Ishikawa (cell line): ENCODE measurements at regions not wholly inside any gene's neighbourhood (a gene's known extent, or its start where the extent isn't known, plus 50 kb on each side); places are given as distances from the start of the nearest gene placed in this dataset.

Experiments
- CEBPB ChIP-seq: IDR thresholded peaks from 2 replicates; pipeline ENCODE4 v1.6.1; 2012
- CREB1 ChIP-seq: IDR thresholded peaks from 2 replicates; pipeline ENCODE4 v1.6.1; 2012; ENCODE audit warnings: low read depth
- EGR1 ChIP-seq: IDR thresholded peaks from 2 replicates; pipeline ENCODE4 v1.6.1; 2012
- EP300 ChIP-seq: IDR thresholded peaks from 2 replicates; pipeline ENCODE4 v1.6.1; 2012; ENCODE audit warnings: borderline replicate concordance
- FOXM1 ChIP-seq: IDR thresholded peaks from 2 replicates; pipeline ENCODE4 v1.6.1; 2012; ENCODE audit warnings: low read depth, borderline replicate concordance
- NFIC ChIP-seq: IDR thresholded peaks from 2 replicates; pipeline ENCODE4 v1.6.1; 2012
- RAD21 ChIP-seq: IDR thresholded peaks from 2 replicates; pipeline ENCODE4 v1.6.1; 2012; ENCODE audit warnings: low read depth
- REST ChIP-seq: IDR thresholded peaks from 2 replicates; pipeline ENCODE4 v1.6.1; 2012; ENCODE audit warnings: low read depth, mild to moderate bottlenecking
- TAF1 ChIP-seq: IDR thresholded peaks from 2 replicates; pipeline ENCODE4 v1.6.1; 2012; ENCODE audit warnings: low read depth, mild to moderate bottlenecking
- TCF12 ChIP-seq: IDR thresholded peaks from 2 replicates; pipeline ENCODE4 v1.6.1; 2012; ENCODE audit warnings: low read depth
- TEAD4 ChIP-seq: IDR thresholded peaks from 2 replicates; pipeline ENCODE4 v1.6.1; 2012
- YY1 ChIP-seq: IDR thresholded peaks from 2 replicates; pipeline ENCODE4 v1.6.1; 2012; ENCODE audit warnings: low read depth
- ZBTB7A ChIP-seq: IDR thresholded peaks from 2 replicates; pipeline ENCODE4 v1.6.1; 2012; ENCODE audit warnings: low read depth
- TF ChIP-seq, protein P1 (sequence below): IDR thresholded peaks from 2 replicates; pipeline ENCODE4 v1.6.1; 2012
- TF ChIP-seq, protein P2 (sequence below): IDR thresholded peaks from 2 replicates; pipeline ENCODE4 v1.6.1; 2012

DNA sequence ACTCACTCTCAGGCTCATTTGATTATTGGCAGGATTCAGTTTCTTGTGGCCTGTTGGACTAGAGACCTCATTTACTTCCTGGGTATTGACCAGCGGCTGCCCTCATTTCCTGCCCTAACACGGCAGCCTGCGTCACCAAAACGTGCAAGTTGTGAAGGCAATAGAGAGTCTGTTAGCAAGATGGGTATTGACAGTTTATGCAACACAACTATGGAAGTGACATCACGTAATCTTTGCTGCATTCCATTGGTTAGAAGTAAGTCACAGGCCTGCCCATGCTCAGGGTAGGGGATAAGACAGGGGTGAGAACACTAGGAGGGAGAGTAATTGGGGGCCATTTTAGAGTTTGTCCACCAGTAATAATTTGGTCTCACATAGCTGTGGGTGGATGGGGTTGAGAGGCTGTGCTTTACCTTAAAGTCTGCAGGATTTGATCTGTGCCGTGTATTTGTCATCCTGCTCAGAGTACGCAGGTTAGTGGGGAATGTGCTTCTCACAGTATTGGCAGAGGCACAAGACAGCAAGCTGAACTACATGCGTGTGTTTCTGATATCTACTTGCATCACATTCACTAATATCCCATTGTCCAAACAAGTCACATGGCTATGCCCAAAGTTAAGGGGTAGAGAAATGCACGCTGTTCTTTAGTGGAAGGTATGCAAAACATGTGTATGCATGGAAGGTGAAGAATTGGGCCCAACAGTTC, 83.3 kb downstream of the EDEM1 start:
- TF ChIP-seq EGR1 = no peak
- TF ChIP-seq TAF1 = no peak
- TF ChIP-seq, protein P1, sequence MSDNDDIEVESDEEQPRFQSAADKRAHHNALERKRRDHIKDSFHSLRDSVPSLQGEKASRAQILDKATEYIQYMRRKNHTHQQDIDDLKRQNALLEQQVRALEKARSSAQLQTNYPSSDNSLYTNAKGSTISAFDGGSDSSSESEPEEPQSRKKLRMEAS = no peak
- no peak for TF ChIP-seq REST
- TF ChIP-seq, protein P2, sequence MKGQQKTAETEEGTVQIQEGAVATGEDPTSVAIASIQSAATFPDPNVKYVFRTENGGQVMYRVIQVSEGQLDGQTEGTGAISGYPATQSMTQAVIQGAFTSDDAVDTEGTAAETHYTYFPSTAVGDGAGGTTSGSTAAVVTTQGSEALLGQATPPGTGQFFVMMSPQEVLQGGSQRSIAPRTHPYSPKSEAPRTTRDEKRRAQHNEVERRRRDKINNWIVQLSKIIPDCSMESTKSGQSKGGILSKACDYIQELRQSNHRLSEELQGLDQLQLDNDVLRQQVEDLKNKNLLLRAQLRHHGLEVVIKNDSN = no peak
- TF ChIP-seq NFIC = no peak
- TF ChIP-seq ZBTB7A = no peak
- TF ChIP-seq TCF12 = no peak
- TF ChIP-seq RAD21 = no peak
- TF ChIP-seq FOXM1 = no peak
- no peak for TF ChIP-seq CREB1
- no peak for TF ChIP-seq CEBPB
- TF ChIP-seq EP300 = no peak
- no peak for TF ChIP-seq YY1
- no peak for TF ChIP-seq TEAD4

DNA sequence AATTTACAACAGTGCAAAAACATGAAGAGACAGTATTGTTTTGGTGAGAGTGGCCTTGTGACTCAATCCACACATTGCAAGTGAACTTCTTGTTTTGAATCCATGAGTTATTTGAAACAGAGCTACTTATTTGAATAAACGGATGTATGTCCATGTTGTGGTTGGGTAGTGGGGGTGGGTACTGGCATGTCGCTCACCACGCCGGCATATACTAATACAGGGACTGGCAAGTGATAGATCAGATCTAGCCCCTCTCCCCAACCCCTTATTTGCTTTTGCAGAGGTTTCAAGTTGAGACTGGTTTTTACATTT, 83.8 kb downstream of the EDEM1 start:
- TF ChIP-seq CEBPB (no peak), ZBTB7A (no peak), CREB1 (no peak), EGR1 (no peak), TCF12 (no peak), RAD21 (no peak), TAF1 (no peak), NFIC (no peak), REST (no peak), YY1 (no peak), TEAD4 (no peak)
- TF ChIP-seq, protein P2 = no peak
- TF ChIP-seq, protein P1 = no peak

- TF ChIP-seq YY1 = no peak
Observed at GRCh38 chr3:5272387-5272786, 84.9 kb downstream of the EDEM1 start.

DNA sequence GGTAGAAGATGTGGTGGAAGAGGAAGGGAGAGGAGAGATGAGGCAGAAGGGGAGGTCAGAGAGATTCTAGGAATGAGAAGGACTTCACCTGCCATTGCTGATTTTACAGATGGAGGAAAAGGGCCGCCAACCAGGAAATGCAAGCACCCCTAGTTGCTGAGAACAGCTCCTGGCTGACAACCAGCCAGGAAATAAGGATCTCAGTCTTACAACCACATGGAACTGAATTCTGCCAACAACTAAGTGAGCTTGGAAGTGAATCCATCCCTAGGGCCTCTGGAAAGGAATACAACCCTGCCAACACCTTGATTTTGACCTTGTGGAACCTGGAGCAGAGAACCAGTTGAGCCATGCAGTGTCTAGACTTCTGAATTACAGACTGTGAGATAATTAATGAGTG, 86.6 kb downstream of the EDEM1 start:
- no peak for TF ChIP-seq EP300
- TF ChIP-seq RAD21 = no peak
- no peak for TF ChIP-seq TEAD4
- no peak for TF ChIP-seq ZBTB7A
- TF ChIP-seq, protein P2 = no peak
- TF ChIP-seq YY1 = no peak
- no peak for TF ChIP-seq NFIC
- TF ChIP-seq REST = no peak
